HG02798 (cell line): ENCODE measurements at regions not wholly inside any gene's neighbourhood (a gene's known extent, or its start where the extent isn't known, plus 50 kb on each side); places are given as distances from the start of the nearest gene placed in this dataset.
"Not testable (repeated sequence)": the region's sequence is repeated elsewhere in the genome, so short reads cannot be mapped to it uniquely, and the experiment has no call there.

Experiments used
- ATAC-seq: cut with Tn5 transposase; IDR thresholded peaks from one replicate; pipeline ENCODE4 v1.9.1; 2021; ENCODE audit warnings: mild to moderate bottlenecking; ENCODE audit not compliant: unreplicated experiment, poor library complexity

DNA sequence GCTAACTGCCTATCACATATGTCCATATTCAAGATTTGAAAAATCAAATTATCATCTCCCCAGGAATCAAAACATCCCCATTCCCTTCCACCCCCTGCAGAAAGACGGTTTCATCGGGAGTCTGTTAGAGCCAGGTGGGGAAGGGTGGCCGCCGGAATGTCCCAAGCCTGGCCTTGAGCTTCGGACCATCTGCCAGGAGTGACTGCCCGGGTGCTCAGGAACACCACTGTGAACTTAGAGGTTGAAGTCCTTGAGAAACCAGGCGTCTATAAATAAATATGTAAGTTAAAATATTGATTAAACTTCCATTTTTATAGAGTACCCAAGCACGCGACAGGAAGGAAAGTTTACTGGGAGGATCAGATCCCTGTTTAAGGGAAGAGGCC, 250.8 kb downstream of the DLL1 start:
- ATAC-seq: no peak

DNA sequence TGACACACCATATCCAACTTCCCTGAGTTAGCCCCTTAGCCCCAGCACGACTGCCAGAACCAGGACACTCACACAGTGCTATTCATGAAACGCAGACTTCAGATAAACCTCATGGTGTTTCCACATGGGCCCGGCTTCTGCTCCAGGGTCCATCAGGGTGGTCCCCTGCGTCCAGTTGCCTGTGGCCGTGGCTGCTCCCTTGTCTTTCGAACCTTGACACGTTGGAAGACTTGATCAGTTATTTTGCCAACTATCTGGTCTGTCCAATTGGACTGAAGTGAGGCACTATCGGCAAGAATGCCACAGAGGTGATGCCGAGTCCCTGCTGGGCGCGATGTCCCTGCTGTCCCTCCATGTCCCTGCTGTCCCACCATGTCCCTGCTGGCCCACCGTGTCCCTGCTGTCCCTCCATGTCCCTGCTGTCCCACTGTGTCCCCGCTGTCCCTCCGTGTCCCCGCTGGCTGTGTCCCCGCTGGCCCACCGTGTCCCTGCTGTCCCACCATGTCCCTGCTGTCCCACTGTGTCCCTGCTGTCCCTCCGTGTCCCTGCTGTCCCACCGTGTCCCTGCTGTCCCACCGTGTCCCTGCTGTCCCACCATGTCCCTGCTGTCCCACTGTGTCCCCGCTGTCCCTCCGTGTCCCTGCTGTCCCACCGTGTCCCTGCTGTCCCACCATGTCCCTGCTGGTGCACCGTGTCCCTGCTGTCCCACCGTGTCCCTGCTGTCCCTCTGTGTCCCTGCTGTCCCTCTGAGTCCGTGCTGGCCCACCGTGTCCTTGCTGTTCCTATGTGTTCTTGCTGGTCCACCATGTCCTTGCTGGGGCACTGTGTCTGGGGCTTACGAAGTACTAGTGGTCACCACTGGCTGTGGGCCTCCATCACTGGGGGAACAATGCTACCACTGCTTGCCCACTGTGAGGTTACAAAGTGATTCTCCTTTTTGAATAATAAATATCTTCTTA, 251.4 kb downstream of the DLL1 start:
- no peak for ATAC-seq

DNA sequence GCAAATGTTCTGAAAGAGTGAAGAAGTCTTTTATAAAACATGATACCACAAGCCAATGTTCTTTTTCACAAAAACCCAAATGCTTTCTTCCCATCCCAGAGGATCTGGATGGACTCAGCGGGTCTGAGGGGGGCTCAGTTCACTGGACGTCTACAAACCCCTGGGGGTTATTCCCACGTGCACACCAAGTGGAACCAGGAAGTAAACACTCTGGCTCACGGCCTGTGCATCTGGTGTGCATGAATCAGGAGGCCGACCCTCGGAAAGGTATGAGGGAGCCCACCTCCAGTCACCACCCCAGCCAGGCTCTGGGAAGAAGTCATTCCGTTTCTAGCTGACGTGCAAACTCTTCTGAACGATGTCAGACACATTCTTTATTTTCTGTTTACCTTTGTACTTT, 252.2 kb downstream of the DLL1 start:
- no peak for ATAC-seq

DNA sequence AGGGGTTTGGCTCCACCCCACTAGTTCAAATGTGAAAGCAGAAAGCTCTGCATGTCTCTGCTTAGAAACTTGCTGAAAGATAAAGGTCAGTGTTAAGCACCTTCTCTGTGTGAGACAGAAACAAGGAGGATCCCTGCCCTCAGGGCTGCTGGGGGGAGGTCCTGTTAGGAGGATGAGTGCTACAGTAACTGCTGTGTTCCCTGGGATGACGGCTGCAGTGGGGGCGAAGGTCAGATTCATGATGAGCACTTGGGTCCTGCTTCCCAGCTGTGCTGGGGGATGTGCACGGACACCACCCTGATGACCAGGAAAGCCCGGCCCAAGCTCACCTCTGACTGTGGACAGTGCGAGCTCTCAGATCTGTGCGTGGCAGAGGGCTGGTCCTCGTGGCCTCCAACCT, 252.6 kb downstream of the DLL1 start:
- no peak for ATAC-seq

DNA sequence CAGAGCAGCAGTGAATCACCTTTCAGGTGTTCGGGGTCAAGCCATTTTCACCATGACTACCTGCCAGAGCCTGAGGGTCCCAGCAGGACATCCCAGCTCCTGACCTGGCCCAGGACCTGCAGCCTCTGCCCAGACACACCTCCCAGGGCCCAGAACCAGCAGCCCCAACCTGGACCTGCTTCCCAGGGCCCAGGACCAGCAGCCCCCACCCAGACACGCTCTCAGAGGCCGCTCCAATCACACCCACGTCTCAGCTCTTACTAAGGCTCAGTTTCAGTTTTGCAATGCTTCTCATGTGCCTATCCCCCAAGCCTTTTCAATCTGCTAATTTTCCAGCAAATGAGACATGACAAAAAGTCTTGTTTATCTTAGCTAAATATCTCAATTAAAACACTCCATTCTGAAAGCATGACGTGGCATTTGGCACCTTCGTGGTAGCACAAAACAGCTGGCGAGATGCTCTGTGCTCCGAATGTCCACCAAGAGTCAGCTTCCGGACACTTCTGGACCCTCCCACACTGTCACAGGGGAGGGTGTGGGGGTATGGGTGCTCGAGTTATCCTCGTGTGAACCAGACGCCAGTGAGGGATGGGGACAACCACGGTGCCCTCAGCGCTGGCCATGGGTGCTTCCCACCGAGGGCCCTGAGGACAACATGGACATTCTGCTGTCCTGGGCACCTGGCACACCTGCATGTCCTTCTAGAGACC, 253.2 kb downstream of the DLL1 start:
- ATAC-seq: no peak

DNA sequence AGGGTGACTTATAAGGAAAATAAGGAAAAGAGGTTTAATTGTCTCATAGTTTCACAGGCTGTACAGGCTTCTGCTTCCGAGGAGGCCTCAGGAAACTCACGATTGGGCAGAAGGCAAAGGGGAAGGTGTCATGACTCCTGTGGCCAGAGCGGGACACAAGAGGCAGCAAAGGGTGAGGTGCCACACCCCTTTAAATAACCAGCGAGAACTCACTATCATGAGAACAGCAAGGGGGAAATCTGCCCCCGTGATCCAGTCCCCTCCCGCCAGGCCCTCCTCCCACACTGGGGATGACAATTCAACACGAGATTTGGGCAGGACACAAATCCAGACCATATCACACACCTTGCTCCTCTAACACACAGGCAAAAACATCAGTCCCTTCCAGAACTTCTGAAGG, 254.0 kb downstream of the DLL1 start:
- ATAC-seq: no peak

DNA sequence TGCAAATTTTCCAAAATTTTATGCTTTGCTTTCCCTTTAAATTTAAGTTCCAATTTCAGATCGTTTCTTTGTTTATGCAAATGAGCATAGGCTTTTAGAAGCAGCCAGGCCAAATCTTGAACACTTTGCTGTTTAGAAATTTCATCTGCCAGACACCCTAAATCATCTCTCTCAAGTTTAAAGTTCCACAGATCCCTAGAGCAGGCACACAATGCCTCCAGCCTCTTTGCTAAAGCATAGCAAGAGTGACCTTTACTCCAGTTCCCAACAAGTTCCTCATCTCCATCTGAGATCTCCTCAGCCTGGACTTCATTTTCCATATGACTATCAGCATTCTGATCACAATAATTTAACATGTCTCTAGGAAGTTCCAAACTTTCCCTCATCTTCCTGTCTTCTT, 254.5 kb downstream of the DLL1 start:
- not testable (repeated sequence) for ATAC-seq

DNA sequence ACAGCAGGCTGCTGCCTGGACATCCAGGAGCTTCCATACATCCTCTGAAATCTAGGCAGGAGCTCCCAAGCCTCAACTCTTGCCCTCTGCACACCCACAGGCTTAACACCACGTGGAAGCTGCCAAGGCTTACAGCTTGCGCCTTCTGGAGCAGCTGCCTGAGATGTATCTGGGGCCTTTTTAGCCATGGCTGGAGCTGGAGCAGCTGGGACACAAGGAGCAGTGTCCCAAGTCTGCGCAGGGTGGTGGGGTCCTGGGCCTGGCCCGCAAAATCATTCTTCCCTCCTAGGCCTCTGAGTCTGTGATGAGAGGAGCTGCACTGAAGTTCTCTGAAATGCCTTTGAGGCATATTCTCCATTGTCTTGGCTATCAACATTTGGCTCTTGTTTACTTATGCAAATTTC, 255.0 kb downstream of the DLL1 start:
- no peak for ATAC-seq

DNA sequence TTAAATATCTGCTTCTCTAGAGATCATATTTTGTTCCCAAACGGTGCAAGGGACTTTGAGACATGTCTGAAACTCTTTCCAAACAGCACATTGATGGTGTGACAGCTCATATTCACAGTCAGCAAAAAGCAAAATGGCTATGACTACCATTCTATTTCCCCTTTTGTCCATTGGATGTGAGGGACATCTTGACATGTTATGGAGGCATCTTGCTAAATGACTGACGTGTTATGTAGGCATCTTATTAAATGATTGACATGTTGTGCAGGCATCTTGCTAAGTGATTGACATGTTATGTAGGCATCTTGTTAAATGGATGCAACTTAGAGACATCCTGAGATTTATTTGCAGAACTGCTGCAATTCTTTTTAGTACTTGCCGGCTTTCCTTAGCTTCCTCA, 255.8 kb downstream of the DLL1 start:
- no peak for ATAC-seq

DNA sequence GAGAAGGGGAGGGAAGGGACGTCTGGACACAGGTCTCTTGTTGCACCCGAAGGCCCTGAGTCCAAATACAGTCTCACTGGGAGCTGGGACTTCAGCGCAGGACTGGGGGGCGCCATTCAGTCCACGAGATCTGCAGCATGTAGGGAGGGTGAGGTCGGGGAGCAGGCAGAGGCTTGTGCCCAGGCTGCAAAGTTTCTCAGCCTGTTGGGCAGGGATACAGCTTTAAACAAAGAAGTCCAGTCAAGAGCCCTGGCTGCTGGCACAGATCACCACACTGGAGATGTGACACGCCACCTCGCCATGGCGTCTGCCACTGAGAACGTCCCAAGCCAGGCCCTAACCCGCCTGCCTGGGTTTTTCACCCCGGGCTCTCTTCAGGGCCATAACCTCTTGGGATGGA, 256.6 kb downstream of the DLL1 start:
- no peak for ATAC-seq

DNA sequence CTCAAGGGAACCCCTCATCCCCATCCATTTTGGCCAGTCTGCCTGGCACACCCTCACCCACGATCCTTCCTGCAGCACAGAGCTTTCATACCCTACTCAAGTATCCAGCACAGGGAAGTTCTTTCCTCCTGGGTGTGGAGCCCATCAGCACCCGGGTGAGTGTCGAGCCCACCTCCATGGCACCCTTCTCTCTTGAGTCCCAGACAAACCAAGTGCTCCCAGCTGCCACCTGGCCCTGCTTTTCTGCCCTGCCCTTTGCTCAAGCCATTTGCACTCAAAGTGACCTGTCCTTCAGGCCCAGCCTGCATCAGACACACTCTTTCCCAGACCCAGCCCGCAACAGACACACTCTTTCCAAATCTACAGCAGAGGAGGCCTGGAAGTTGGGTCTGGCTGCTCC, 257.2 kb downstream of the DLL1 start:
- ATAC-seq: no peak

DNA sequence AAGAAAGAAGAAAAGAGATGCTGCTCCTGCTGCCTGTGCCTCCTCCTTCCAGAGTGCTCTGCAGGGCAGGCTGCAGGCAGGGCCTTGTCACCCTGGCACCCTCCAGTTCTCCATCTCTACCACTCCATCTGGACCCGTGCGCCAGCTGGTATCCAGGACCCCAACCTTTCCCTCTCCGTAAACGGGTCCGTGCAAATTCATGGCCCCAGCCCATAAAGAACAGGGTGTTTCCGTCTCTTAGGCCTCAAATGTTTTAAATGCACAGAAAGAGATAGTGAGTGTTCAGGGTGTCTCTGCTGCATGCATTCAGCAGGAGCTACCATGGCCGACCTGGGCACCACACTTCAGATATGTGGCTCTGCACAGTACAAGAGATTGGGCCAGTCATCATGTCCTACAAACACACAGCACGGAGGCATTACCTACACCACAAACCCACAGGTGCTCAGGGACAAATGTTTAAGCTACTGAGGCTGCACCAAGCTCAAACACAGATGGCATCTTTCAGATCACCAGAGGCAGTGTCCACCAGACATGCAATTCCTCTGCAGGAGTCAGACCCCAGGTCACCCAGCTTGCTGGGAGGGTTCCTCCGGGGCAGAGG, 258.1 kb downstream of the DLL1 start:
- no peak for ATAC-seq

DNA sequence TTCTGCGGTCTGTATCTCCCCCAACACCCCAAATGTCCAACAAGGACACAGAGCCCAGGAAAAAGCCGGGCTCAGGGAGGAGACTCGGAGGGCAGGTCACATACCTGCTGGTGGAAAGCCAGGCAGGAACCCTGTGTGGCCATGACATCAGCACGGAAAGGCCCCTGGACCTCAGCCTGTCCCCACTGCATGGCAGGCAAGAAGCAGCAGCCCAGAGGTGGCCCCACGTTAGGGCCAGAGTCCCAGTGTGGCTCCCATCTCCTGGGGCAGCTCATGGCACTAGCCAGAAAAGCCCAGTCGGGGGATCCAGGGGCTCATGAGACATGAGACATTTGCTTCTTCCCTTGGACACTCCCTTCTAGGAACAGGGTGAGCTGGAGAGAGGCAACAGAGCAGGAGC, 258.7 kb downstream of the DLL1 start:
- ATAC-seq: no peak

DNA sequence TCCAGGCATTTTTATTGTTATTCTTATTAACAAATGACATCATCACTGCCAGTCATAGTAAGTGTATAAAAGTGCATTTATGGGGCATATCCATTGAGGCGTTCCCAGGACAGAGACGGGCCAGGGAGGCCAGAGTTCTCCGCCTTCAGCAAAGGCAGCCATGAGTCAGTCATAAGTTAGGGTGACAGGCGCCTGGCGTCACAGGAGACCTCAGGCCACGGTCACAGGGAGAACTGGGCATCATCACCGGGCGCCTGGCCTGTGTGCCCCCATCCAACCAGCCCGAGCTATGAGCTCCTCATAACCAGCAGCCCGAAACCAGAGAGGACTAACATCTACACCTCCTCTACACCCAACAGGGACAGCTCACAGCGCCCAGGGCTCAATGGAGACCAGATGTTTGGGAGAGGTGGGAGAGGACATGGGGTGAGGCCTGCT, 259.2 kb downstream of the DLL1 start:
- no peak for ATAC-seq

DNA sequence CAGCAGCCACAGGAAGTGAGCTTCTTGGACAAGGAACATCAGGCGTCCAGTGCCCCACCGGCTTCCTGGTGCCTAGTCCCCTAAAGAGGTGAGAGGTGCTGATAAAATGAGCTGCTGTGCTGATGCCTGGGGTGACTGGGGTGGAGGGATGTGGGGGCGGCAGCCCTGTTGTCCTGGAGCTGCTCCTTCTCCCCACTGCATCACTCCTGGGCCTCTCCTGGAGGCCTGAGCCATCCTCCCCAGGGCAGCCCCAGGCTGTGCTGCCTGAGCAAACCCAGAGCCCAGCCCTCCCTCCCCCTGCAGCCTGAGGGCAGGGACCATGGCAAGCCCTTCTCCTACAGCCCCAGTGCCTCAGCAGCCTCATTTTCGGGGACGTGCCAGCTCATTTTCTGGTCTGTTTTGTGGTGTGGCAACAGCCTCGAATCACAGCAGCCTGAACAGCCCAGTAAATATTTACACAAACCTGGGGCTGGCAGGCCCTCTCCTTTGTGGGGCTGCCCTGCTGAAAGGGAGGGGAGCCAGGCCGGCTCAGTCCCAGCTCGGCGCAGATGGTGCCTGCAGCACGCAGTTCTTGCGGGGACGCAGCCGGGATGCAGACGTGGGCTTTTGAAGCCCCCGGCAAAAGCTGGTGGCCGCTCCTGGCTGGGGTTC, 259.9 kb downstream of the DLL1 start:
- ATAC-seq: no peak

DNA sequence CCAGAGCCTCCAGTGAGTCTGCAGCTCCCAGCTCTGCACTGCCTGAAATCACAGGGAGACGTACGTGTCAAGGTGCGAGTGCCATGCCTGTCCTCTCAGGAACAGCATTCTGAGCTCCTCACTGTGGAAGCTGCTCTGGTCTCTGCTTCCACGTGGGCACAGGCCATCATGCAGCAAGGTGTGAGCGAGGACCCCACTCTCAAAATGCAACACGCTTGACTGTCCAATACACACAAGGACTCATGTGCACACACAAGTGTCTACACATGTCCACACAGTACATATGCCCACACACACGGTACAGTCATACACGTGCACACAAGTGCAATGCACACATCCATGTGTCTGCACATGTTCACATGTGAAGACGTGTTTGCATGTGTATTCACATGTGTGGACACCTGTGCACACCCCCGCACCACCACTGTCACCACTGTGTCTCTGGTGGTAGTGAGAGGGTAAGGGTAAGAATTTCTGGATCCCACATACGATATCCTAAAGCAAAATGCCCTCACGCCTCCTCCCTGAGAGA, 260.5 kb downstream of the DLL1 start:
- no peak for ATAC-seq

DNA sequence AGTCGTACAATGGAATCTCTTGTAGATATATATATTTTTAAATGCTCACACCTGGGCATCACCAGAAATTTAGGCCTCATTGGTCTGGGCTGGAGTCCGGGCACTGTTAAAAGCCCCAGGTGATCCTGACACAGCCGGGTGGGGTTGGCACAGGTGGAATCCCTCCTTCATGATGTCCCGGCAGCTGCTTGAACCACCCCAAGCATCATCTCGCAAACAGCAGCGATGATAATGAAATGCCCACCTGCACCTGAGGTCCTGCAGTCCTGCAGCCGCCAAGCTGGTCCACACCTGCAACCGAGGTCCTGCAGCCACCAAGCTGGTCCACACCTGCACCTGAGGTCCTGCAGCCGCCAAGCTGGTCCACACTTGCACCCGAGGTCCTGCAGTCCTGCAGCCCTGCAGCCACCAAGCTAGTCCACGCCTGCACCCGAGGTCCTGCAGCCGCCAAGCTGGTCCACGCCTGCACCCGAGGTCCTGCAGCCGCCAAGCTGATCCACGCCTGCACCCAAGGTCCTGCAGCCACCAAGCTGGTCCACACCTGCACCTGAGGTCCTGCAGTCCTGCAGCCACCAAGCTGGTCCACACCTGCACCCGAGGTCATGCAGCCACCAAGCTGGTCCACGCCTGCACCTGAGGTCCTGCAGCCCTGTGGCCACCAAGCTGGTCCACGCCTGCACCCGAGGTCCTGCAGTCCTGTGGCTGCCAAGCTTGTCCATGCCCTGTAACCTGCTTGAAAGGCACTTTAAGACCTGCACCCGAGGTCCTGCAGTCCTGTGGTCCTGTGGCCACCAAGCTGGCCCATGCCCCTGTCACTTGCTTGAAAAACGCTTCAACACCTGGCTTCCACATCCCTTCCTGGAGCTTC, 261.2 kb downstream of the DLL1 start:
- no peak for ATAC-seq

DNA sequence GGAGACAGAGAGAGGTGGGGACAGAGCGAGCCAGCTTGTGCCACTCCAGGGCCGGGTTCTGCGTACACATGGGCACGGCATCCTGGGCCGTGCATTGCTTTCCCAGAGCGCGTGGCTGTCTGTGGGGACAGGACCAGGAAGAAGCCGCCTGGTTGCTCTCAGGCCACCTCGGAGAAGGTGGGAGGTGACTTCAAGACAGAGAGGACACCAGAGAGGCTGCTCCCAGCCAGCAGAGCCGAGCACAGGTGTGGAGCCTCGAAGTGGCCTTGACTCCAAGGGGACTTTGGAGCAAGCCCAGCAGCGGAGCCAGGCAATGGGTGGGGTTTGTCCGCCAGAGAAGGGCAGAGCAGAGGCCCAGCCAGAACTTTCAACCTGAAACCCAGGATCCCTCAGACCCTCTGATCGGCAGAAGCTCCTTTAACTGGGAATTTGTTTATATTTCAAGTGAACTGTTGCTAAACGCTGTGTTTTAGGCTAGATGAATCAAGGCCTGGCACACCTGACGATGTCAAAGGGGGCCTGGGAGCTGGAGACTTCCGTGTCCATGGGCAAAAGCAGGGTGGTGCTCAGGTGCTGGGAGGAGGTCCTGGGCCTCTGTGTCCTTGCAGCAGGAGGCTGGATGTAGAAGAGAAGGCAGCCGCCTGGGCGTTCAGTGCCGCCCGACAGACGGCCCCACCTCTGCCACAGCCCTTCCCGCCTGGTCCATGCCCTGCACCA, 262.1 kb downstream of the DLL1 start:
- no peak for ATAC-seq

DNA sequence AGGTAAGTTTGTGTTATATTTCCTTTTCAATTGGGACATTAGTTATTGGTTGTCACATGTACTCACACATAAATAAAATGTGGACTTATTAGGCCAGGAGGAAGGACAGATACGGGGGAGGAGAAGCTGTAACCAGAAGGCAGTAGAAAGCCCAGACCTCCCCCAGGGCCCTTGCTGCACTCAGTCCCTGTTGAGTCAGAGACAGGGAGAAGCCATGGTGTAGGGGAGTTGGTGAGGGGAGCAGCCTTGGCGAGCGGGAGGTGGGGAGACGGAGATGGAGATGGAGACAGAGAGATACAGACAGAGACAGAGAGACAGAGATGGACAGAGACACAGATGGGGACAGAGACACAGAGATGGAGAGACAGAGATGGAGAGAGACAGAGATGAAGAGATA, 263.2 kb downstream of the DLL1 start:
- ATAC-seq: no peak
